IgD-negative memory B cell (primary cell): ENCODE measurements at regions not wholly inside any gene's neighbourhood (a gene's known extent, or its start where the extent isn't known, plus 50 kb on each side); places are given as distances from the start of the nearest gene placed in this dataset.
A peak's percentile ranks its signal among the peaks of the same experiment; 100 is the strongest.

Source experiments
- H3K27ac Mint-ChIP-seq, 3 donors: one replicate each; pipeline ENCODE4 v1.8.0; 2020 to 2022; ENCODE audit warnings: mild to moderate bottlenecking in 3 of 3, mixed read lengths in 3 of 3, moderate library complexity in 1 of 3
- H3K27me3 Mint-ChIP-seq: one replicate; pipeline ENCODE4 v1.8.0; 2021; ENCODE audit warnings: mixed read lengths
- H3K36me3 Mint-ChIP-seq: one replicate; pipeline ENCODE4 v1.8.0; 2020; ENCODE audit warnings: mild to moderate bottlenecking, mixed read lengths
- H3K4me1 Mint-ChIP-seq, 3 donors: one replicate each; pipeline ENCODE4 v1.8.0; 2020 to 2022; ENCODE audit warnings: mixed read lengths in 3 of 3, mild to moderate bottlenecking in 1 of 3
- H3K4me3 Mint-ChIP-seq, 4 donors: one replicate each; pipeline ENCODE4 v1.8.0; 2020 to 2022; ENCODE audit warnings: mild to moderate bottlenecking in 4 of 4, mixed read lengths in 4 of 4, moderate library complexity in 3 of 4
- H3K9me3 Mint-ChIP-seq, 3 donors: one replicate each; pipeline ENCODE4 v1.8.0; 2020 to 2021; ENCODE audit warnings: mixed read lengths in 3 of 3, mild to moderate bottlenecking in 1 of 3

GRCh38 chr16:11401161-11402050 lies 56.1 kb downstream of the RMI2 start:
- no peak overlapping the region for H3K4me3 Mint-ChIP-seq
- no peaks in the 10 kb centered on the region for H3K36me3 Mint-ChIP-seq
- H3K27ac Mint-ChIP-seq: no peak overlapping the region
- peaks cover 0 to 3% (median 0%) of the 10 kb centered on the region in 3 donors for H3K4me1 Mint-ChIP-seq
- H3K27me3 Mint-ChIP-seq: peaks cover 1% of the 10 kb centered on the region
- no peaks in the 10 kb centered on the region for H3K9me3 Mint-ChIP-seq

GRCh38 chr16:11402051-11402744 lies 56.9 kb downstream of the RMI2 start:
- Mint-ChIP-seq H3K4me1 (peaks cover 0 to 3% (median under 1%) of the 10 kb centered on the region in 3 donors), H3K9me3 (no peaks in the 10 kb centered on the region), H3K36me3 (no peaks in the 10 kb centered on the region), H3K27ac (no peak overlapping the region), H3K4me3 (no peak overlapping the region), H3K27me3 (peaks cover 1% of the 10 kb centered on the region)

- H3K9me3 Mint-ChIP-seq: no peaks in the 10 kb centered on the region
- peaks cover 1% of the 10 kb centered on the region for H3K27me3 Mint-ChIP-seq
- no peaks in the 10 kb centered on the region for H3K36me3 Mint-ChIP-seq
- H3K4me1 Mint-ChIP-seq: peaks cover 4 to 6% (median 6%) of the 10 kb centered on the region in 3 donors
- H3K4me3 Mint-ChIP-seq: no peak overlapping the region
- no peak overlapping the region for H3K27ac Mint-ChIP-seq
Observed at GRCh38 chr16:11402745-11403533, 57.7 kb downstream of the RMI2 start.

GRCh38 chr16:11403534-11403795 lies 58.2 kb downstream of the RMI2 start:
- H3K36me3 Mint-ChIP-seq: no peaks in the 10 kb centered on the region

GRCh38 chr16:11403920-11404319 lies 58.7 kb downstream of the RMI2 start:
- peaks cover 1% of the 10 kb centered on the region for H3K27me3 Mint-ChIP-seq
- peaks cover 4 to 8% (median 6%) of the 10 kb centered on the region in 3 donors for H3K4me1 Mint-ChIP-seq
- no peak overlapping the region for H3K27ac Mint-ChIP-seq
- H3K36me3 Mint-ChIP-seq: no peaks in the 10 kb centered on the region
- no peak overlapping the region for H3K4me3 Mint-ChIP-seq
- no peaks in the 10 kb centered on the region for H3K9me3 Mint-ChIP-seq

More at GRCh38 chr16:11403534-11403795, 58.2 kb downstream of the RMI2 start:
- Mint-ChIP-seq H3K27me3 (peaks cover 1% of the 10 kb centered on the region), H3K4me3 (no peak overlapping the region), H3K27ac (no peak overlapping the region), H3K4me1 (peaks cover 4 to 6% (median 6%) of the 10 kb centered on the region in 3 donors), H3K9me3 (no peaks in the 10 kb centered on the region)

- H3K27ac Mint-ChIP-seq: no peak overlapping the region
- no peaks in the 10 kb centered on the region for H3K36me3 Mint-ChIP-seq
- peaks cover 4 to 8% (median 6%) of the 10 kb centered on the region in 3 donors for H3K4me1 Mint-ChIP-seq
- no peaks in the 10 kb centered on the region for H3K9me3 Mint-ChIP-seq
- H3K4me3 Mint-ChIP-seq: no peak overlapping the region
- H3K27me3 Mint-ChIP-seq: peaks cover 1% of the 10 kb centered on the region
Observed at GRCh38 chr16:11404603-11405002, 59.3 kb downstream of the RMI2 start.

GRCh38 chr16:11405331-11406176 lies 60.3 kb downstream of the RMI2 start:
- peaks cover 4 to 8% (median 6%) of the 10 kb centered on the region in 3 donors for H3K4me1 Mint-ChIP-seq
- H3K9me3 Mint-ChIP-seq: no peaks in the 10 kb centered on the region
- peaks cover 1% of the 10 kb centered on the region for H3K27me3 Mint-ChIP-seq
- H3K36me3 Mint-ChIP-seq: no peaks in the 10 kb centered on the region
- no peak overlapping the region for H3K27ac Mint-ChIP-seq
- no peak overlapping the region for H3K4me3 Mint-ChIP-seq

- Mint-ChIP-seq H3K9me3 (no peaks in the 10 kb centered on the region), H3K4me3 (no peak overlapping the region), H3K4me1 (peaks cover 4 to 8% (median 6%) of the 10 kb centered on the region in 3 donors), H3K36me3 (no peaks in the 10 kb centered on the region), H3K27me3 (peaks cover 1% of the 10 kb centered on the region), H3K27ac (no peak overlapping the region)
Observed at GRCh38 chr16:11406177-11406560, 60.9 kb downstream of the RMI2 start.

GRCh38 chr16:11407047-11407982 lies 62.1 kb downstream of the RMI2 start:
- H3K27ac Mint-ChIP-seq: peak overlapping the region in 2 of 3 donors; percentile 11 to 54
- H3K4me3 Mint-ChIP-seq: no peak overlapping the region
- peaks cover 1% of the 10 kb centered on the region for H3K27me3 Mint-ChIP-seq
- H3K4me1 Mint-ChIP-seq: peaks cover 4 to 8% (median 6%) of the 10 kb centered on the region in 3 donors
- no peaks in the 10 kb centered on the region for H3K9me3 Mint-ChIP-seq
- no peaks in the 10 kb centered on the region for H3K36me3 Mint-ChIP-seq

- Mint-ChIP-seq H3K9me3 (no peaks in the 10 kb centered on the region), H3K27ac (no peak overlapping the region), H3K4me1 (peaks cover 4 to 8% (median 6%) of the 10 kb centered on the region in 3 donors), H3K36me3 (no peaks in the 10 kb centered on the region), H3K27me3 (peaks cover 1% of the 10 kb centered on the region), H3K4me3 (no peak overlapping the region)
Observed at GRCh38 chr16:11408216-11408615, 63.0 kb downstream of the RMI2 start.

GRCh38 chr16:11409398-11409797 lies 64.1 kb downstream of the RMI2 start:
- H3K4me3 Mint-ChIP-seq: no peak overlapping the region
- no peaks in the 10 kb centered on the region for H3K36me3 Mint-ChIP-seq
- no peak overlapping the region for H3K27ac Mint-ChIP-seq
- H3K9me3 Mint-ChIP-seq: no peaks in the 10 kb centered on the region
- peaks cover 4 to 6% (median 6%) of the 10 kb centered on the region in 3 donors for H3K4me1 Mint-ChIP-seq
- H3K27me3 Mint-ChIP-seq: no peaks in the 10 kb centered on the region

GRCh38 chr16:11410376-11411058 lies 65.3 kb downstream of the RMI2 start:
- no peaks in the 10 kb centered on the region for H3K36me3 Mint-ChIP-seq
- H3K27me3 Mint-ChIP-seq: no peaks in the 10 kb centered on the region
- no peak overlapping the region for H3K4me3 Mint-ChIP-seq
- no peaks in the 10 kb centered on the region for H3K9me3 Mint-ChIP-seq
- H3K27ac Mint-ChIP-seq: no peak overlapping the region
- H3K4me1 Mint-ChIP-seq: peaks cover 4 to 6% (median 6%) of the 10 kb centered on the region in 3 donors

GRCh38 chr16:11411059-11411550 lies 65.8 kb downstream of the RMI2 start:
- peaks cover 4 to 6% (median 5%) of the 10 kb centered on the region in 3 donors for H3K4me1 Mint-ChIP-seq
- H3K27ac Mint-ChIP-seq: no peak overlapping the region
- H3K36me3 Mint-ChIP-seq: no peaks in the 10 kb centered on the region
- no peak overlapping the region for H3K4me3 Mint-ChIP-seq
- no peaks in the 10 kb centered on the region for H3K9me3 Mint-ChIP-seq
- H3K27me3 Mint-ChIP-seq: no peaks in the 10 kb centered on the region
